Endothelial cell (in vitro differentiated cells): ENCODE measurements at regions not wholly inside any gene's neighbourhood (a gene's known extent, or its start where the extent isn't known, plus 50 kb on each side); places are given as distances from the start of the nearest gene placed in this dataset.

ENCODE experiments used
- DNase-seq: peaks from one replicate; pipeline ENCODE4 v3.0.0; 2021; ENCODE audit warnings: low spot score
- H3K27ac Mint-ChIP-seq: one replicate; pipeline ENCODE4 v1.8.0; 2021; ENCODE audit warnings: mixed read lengths, inconsistent platforms; ENCODE audit not compliant: unreplicated experiment
- H3K27me3 Mint-ChIP-seq: one replicate; pipeline ENCODE4 v1.8.0; 2021; ENCODE audit warnings: mild to moderate bottlenecking, moderate library complexity, mixed read lengths, inconsistent platforms; ENCODE audit not compliant: unreplicated experiment
- H3K36me3 Mint-ChIP-seq: one replicate; pipeline ENCODE4 v1.8.0; 2021; ENCODE audit warnings: mild to moderate bottlenecking, low read depth, mixed read lengths, inconsistent platforms; ENCODE audit not compliant: unreplicated experiment
- H3K4me1 Mint-ChIP-seq: one replicate; pipeline ENCODE4 v1.8.0; 2021; ENCODE audit warnings: mild to moderate bottlenecking, mixed read lengths, inconsistent platforms; ENCODE audit not compliant: unreplicated experiment
- H3K4me3 Mint-ChIP-seq: one replicate; pipeline ENCODE4 v1.8.0; 2021; ENCODE audit warnings: mild to moderate bottlenecking, mixed read lengths, inconsistent platforms; ENCODE audit not compliant: unreplicated experiment
- H3K9me3 Mint-ChIP-seq: one replicate; pipeline ENCODE4 v1.8.0; 2021; ENCODE audit warnings: mixed read lengths, inconsistent platforms; ENCODE audit not compliant: unreplicated experiment
- CTCF ChIP-seq: fragments of 200-600 bp; sonication (generic); IDR thresholded peaks from one replicate; pipeline ENCODE4 v1.5.0; 2021; ENCODE audit warnings: antibody characterized with exemption; ENCODE audit not compliant: unreplicated experiment

DNA sequence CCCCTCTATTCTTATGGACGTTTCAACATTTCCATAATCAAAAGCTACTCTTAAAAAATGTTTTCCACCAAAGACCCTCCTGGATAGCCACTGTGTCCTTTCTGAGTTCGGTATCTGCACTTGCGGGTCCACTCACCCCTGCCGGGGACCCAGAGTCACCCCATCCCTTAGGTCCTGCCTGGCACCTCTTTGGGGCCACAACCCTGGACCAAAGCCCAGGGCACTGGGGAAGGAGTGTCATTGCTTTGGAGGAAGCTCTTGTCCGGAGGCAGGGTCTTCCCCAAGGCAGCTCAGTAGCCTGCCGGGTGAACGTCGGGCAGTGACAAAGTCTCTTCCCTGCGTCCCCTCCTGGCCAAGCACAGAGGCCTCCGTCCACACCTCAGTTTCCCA lies 129.6 kb downstream of the RFLNA start:
- Mint-ChIP-seq H3K4me1 (peaks cover 16% of the 10 kb centered on the region), H3K27ac (peak overlapping the region; percentile 18), H3K36me3 (peaks cover 19% of the 10 kb centered on the region)

GRCh38 chr12:124423761-124424515 lies 129.0 kb downstream of the RFLNA start:
- DNase-seq, result no peak
- no peaks in the 10 kb centered on the region for H3K9me3 Mint-ChIP-seq
- TF ChIP-seq CTCF, result no peak
- no peak overlapping the region for H3K4me3 Mint-ChIP-seq
- peaks cover 5% of the 10 kb centered on the region for H3K27me3 Mint-ChIP-seq
- peak overlapping the region; percentile 31 for H3K27ac Mint-ChIP-seq
- H3K36me3 Mint-ChIP-seq, result peaks cover 24% of the 10 kb centered on the region
- peaks cover 18% of the 10 kb centered on the region for H3K4me1 Mint-ChIP-seq

More for the DNA sequence above, 129.6 kb downstream of the RFLNA start:
- H3K9me3 Mint-ChIP-seq, result no peaks in the 10 kb centered on the region
- peaks cover 5% of the 10 kb centered on the region for H3K27me3 Mint-ChIP-seq
- no peak for TF ChIP-seq CTCF
- DNase-seq, result no peak
- no peak overlapping the region for H3K4me3 Mint-ChIP-seq

- Mint-ChIP-seq H3K4me1 (peaks cover 11% of the 10 kb centered on the region), H3K27me3 (peaks cover 5% of the 10 kb centered on the region), H3K36me3 (peaks cover 26% of the 10 kb centered on the region), H3K9me3 (no peaks in the 10 kb centered on the region), H3K4me3 (no peak overlapping the region), H3K27ac (no peak overlapping the region)
- DNase-seq, result no peak
- TF ChIP-seq CTCF, result no peak
These were observed 128.0 kb downstream of the RFLNA start for GRCh38 chr12:124422570-124423523.

GRCh38 chr12:124422142-124422569 lies 127.3 kb downstream of the RFLNA start:
- peaks cover 31% of the 10 kb centered on the region for H3K36me3 Mint-ChIP-seq

More at GRCh38 chr12:124422142-124422569, 127.3 kb downstream of the RFLNA start:
- no peak overlapping the region for H3K27ac Mint-ChIP-seq
- no peak for DNase-seq
- no peaks in the 10 kb centered on the region for H3K9me3 Mint-ChIP-seq
- no peak overlapping the region for H3K4me3 Mint-ChIP-seq
- TF ChIP-seq CTCF, result no peak
- peaks cover 5% of the 10 kb centered on the region for H3K27me3 Mint-ChIP-seq
- H3K4me1 Mint-ChIP-seq, result peaks cover 5% of the 10 kb centered on the region
